ENCODE measurements at regions not wholly inside any gene's neighbourhood (a gene's known extent, or its start where the extent isn't known, plus 50 kb on each side); places are given as distances from the start of the nearest gene placed in this dataset.

DNA sequence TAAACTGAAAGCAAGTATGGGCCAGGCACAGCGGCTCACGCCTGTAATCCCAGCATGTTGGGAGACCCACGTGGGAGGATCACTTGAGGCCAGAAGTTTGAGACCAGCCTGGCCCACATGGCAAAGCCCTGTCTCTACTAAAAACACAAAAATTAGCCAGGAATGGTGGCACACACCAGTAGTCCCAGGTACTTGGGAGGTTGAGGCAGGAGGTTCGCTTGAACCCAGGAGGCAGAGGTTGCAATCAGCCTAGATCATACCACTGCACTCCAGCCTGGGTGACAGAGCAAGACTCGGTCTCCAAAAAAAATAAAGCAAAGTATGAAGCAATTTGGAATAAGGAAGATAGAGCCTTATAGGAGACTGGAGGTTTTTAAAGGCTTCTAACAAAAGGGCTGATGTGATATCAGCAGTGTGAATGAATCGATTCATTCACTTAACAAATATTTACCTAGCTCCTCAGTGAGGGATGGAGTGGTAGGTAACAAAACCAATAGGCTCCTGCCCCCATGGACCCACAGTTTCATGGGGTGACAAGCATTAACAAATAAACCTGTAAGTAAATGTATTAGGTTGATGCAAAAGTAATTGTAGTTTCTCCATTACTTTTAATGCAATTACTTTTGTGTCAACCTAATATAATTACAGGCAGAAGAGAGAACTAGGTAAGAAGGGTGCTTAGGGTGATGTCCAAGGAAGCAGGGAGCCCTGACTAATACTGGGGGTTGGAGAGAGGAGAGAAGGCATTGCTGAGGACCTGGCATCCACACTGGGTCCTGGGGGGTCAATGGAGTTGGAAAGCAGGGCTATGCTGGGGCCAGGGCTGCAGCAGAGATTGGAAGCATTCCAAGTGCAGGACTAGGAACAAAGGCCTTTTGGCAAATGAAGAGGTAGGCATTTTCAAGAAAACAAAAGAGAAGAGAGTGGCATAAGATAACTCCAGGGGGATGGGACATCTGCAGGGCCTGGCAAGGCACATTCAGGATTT lies 195.4 kb upstream of the ARL4C start:
- DNase-seq = no peak

DNA sequence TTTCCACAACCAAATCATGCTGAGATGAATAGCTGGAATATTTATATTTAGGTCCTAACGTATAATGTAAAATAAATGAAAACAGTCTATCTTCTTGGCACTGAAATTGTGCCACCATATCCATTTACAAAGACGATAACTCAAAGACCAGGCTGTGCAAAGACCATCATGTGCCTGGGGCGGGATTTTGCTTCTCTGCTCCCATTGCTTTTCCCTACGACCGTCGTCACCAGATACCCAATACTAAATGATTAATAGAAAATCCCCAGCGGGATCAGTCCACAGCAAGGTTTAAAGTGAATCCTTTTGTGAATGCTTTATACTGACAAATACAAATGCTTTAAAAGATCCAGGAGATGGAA lies 194.3 kb upstream of the ARL4C start:
- no peak for DNase-seq

DNA sequence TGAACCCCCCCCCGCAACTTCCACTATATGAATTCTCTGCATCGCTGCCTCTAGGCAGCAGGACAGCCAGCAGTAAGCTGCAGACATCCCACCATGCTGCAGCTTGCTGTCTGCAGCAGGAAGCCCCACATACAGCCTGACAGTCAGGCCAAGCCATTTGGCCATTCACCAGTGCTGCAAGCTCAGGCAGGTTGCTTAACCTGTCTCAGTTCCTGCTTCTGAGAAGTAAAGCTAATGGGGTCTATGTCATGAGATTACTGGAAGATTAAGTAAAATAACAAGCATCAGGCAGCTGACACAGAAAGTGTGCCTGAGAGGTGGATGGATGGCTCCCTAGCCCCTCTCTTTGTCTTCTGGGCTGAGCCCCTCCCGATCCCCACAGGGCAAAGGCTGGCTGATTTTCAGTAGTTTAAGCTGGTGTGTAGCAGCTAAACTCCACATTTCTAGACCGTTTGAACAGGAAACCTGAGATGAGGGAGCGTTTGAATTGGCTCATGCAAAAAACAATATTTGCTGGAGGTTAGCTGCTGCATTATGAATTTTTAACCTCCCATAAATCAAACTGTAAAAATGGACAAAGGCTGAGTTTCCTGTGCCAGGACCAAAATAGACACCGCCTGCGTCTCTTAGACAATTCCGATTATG lies 193.8 kb upstream of the ARL4C start:
- DNase-seq = no peak

DNA sequence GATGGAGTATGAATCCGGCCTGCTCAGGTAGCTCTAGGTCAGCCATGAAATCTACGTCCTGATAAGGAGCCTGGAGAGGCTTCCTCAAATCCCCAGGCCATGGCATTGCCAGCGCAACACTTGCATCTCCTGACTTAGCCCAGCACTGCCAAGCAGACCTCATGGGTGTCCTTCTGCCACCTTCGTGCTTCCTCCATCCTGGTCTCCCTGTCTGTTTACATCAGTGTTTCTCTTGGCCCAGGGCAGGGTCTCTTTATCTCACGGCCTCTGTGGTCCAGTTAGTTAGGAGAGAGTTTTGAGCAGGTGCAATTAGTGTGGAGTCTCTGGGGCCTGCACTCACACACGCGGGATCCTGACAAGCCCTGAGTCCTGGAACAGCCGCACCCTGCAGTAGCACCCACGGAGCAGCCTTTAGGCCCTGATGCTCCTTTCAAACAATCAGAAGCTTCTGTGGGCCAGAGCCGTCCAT lies 193.1 kb upstream of the ARL4C start:
- DNase-seq = no peak

DNA sequence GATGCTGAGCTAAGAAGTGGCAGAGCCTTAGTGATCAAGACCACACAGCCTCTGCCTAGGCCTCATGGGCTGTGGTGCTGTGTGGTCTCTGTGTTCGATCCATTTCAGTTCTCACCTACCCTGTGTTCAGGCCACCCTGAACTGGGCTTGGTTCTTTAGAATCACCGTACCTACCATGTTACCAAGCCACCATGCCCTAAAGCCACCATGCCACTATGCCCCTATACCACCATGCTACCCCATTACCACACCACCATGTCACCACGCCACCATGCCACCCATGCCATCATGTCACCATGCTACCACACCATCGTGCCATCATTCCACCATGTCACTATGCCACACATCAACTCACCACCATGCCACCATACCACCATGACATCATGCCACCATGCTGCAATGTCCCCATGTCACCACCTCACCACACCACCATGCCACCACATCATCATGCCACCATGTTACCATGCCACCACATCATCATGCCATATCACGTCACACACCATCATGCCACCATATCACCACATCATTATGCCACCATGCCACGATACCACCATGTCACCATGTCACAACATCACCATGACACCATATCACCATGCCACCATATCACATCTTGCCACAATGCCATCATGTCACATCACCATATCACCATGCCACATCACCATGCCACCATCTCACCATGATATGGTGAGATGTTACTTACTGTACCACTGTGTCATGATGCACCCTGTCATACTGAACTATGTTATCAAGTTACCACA lies 191.0 kb upstream of the ARL4C start:
- no peak for DNase-seq

DNA sequence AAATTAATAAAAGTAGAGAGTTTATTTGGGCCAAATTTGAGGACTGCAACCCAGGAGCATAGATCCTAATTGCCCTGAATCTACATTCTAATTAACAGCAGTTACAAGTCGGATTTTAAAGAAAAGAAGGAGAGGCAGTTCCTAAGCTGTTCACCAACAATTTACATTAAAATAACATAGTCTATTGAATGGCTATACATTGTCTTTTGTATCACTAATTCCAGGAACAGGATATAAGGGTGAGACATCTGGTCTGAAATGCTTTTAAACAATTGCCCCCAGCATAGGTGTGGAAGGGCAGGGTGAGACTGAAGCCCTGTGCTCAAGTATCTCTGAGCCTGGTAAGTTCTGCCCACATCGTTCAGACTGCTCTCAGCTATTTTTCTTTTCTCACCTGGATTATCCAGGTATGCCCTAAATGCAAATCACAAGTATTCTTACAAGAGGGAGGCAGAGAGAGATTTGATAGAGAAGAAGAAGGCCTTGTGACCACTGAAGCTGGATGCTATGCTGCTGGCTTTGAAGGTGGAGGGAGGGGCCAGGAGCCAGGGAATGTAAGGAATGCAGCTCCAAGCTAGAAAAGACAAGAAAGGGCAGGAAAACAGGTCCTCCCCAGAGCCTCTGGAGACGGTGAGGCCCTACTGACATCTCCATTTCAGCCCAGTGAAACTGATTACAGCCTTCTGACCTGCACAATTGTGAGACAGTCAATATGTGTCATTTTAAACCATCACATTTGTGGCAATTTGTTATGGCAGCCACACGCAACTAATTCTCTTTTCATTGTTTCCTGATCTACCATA lies 189.4 kb upstream of the ARL4C start:
- DNase-seq = no peak

DNA sequence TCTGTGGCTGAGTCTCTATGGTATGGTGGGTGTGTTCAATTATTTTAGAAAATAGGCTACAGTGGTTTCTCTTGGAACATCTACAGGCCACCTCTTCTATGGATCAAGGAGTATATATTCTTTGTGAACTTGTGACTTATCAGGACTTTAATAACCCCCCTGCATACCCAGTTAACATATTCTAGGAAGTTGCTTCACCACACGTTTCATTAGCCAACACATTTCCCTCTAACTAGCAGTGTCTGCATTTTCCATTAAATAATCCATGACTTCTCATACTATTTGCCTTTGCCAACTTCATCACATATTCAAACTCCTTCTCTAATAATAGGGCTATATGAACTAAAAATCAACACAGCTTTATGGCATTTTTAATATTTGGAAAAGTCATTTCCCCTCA lies 187.6 kb upstream of the ARL4C start:
- DNase-seq = no peak

DNA sequence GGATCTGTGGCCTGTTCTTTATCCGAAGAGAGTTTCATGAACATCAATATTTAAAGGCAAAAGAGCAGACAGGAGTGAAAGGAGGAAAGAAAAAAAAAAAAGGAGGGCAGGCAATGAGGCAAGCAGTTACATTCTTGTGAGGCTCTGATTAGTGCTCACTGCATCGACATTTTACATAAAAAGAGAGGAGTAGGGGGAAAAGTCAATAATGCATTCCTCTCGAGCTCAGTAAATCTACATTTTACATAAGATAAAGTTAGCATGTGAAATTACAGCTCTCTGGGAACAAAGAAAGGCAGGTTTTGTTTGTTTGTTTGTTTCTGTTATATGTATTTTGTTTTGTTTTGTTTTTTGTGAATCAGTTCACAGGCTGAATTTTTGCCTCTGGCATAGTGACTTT lies 187.1 kb upstream of the ARL4C start:
- DNase-seq = no peak

DNA sequence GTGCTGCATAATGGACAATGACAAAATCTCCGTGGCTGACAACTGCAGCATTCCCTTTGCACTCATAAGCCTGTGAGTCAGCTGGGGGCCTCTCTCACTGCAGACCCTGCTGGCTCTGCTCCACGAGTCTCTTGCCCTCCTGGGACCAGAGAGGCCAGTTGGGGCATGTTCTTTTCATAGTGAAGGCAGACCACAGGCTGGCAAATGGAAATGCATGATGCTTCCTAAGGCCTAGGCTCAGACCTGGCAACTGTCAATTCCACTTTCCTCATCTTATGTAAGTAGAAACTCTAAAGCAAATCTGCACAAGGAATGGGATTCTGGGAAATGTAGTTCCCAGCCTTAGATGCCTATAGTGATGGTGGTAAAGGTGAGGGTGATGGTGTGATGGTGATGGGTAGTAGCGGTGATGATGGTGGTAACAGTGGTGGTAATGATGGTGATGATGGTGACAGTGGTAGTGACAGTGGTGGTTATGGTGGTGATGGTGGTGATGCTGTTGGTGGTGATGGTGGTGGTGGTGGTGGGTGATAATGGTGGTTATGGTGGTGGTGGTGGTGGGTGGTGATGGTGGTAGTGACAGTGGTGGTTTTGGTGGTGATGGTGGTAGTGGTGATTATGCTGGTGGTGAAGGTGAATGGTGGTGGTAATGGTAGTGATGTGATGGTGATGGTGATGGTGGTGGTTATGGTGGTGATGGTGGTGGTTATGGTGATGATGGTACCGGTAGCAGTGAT lies 185.8 kb upstream of the ARL4C start:
- DNase-seq = no peak

DNA sequence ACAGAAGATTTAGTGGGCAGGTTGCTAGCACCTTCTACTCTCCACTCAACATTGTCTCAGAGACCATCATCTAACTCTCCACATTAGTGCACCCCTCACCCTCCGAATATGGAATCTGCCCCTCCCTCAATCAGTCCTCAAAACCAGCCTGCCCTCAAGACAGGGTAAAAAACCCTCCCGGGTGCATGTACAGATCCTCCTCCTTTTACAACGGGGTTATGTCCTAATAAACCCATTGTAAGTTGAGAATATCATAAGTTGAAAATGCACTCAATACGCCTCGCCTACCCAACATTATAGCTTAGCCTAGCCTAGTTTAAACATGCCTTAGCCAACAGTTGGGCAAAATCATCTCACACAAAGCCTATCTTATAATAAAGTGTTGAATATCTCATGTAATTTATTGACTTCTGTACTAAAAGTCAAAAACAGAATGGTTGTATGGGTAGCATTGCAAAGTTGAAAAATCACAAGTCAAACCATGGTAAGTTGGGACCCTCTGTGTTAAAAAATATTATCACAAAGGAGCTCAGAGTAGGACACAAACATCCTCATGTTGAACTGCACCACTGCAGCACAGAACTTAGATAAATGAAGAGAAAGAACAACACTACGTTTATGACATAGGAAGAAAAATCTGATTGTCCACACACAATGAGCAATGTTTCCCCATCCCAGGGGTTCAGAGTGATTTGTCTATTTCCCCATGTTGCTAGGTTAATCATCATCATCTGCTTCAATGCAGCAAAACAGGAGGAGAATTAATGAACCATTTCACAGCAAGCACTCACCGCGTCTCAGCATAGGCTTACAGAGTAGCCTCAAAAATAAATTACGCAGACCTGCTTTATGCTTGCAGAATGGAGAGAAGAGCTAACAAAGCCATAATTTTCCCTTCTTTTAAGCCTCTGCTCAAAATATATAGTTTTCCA lies 184.1 kb upstream of the ARL4C start:
- DNase-seq = no peak

DNA sequence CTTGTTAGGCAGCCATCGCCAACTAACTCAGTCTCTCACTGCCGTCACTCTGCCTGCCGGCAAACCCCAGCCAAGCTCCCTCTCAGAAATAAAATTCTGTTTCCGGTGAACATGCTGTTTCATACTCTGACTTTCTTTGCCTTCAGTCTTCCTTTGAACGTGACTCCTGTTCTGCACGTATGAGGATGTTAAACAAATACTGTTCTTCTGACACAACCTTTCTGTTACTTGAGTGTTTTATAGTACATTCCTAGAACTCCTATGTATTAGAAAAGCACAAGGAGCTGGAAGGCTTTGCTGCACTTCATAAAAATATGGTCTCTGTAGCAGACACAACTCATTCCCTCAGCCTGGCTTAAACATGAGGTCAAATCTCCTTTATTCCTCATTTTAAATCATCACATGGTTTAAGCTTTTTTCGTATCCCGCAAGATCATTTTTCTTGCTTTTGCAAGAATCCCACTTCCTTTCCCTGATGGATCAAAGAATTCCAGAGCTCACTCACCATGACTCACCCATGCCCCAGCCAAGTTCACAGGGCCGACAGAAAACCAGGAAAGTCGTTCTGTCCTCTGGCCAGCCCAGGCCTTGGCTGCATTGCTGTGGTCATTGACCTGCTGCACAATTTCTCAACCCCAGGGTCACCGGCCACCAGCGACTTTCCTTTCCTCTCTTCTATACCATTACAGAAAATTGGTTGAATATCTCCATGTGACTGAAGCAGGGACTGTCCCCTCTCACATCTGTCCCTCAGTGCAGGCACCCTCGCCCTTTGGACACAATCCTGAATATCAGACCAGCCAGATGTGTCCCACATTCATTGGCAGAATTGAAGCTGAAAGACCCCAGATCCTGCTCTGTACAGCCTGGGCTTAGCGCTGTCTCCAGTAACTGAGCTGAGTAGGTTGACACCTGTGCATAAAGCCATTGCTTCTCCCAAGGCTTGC lies 183.1 kb upstream of the ARL4C start:
- DNase-seq = no peak

DNA sequence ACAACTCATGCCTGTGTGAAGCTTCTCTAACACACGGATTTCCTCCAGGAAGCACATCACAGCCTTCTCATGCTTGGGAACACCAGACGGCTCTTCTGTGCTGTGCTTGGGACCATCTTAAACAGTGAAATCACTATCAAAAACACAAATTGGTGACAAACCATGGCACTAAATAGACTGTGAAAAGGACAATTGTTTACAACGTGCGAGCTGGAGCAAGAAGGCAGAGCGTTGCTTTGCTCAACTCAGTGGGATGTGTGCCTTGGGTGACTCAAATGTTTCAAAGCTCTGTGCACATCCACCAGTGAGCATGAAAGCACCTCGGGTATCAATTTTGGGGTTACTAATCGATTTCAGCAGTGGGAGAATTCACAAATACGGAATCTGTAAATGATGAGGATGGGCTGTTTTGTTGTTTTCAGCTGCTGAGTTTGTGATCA lies 182.4 kb upstream of the ARL4C start:
- no peak for DNase-seq

DNA sequence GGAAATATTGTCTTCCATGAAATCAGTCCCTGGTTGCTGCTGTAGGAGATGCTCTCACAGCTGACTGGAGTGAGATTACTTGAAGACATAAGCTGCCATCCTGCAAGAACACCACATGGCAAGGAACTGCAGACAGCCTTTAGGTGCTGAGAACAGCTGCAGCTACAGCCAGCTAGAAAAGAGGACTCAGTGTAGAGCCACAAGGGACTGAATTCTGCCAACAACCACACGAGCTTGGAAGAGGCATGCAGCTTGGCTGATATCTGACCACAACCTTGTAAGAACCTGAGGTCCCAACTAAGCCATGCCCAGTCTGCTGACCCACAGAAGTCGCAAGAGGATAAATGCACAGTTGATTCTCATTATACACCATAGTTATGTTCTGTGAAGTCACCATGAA lies 181.8 kb upstream of the ARL4C start:
- DNase-seq = no peak

DNA sequence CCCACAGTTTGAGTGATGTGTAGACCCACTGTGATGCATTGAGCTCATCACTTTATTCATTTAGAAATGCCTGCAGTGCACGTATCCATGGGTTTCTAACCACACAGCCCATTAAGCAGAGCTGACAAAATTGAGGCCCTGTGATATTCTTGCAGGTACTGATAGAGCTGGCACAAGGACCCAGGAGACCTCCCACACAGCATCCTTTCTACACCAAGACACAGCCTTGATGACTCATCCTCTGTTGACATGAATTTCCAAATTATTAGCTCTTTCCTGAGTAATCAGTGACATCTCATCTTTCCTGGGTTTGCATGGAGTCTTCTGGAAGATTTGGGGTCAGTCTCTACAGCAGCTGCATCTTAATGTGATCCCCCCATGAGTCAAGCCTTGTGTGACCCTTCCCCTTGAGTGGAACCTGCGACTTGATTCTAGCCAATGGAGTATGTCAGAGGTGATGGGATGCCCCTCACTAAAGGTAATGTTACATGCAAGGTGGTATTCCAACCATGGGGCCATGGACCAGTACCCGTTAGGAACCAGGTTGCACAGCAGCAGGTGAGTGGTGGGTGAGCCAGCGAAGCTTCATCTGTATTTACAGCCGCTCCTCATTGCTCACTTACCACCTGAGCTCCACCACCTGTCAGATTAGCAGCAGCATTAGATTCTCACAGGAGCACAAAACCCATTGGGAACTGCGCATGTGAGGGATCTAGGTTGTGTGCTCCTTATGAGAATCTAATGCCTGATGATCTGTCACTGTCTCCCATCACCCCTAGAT lies 181.1 kb upstream of the ARL4C start:
- no peak for DNase-seq

DNA sequence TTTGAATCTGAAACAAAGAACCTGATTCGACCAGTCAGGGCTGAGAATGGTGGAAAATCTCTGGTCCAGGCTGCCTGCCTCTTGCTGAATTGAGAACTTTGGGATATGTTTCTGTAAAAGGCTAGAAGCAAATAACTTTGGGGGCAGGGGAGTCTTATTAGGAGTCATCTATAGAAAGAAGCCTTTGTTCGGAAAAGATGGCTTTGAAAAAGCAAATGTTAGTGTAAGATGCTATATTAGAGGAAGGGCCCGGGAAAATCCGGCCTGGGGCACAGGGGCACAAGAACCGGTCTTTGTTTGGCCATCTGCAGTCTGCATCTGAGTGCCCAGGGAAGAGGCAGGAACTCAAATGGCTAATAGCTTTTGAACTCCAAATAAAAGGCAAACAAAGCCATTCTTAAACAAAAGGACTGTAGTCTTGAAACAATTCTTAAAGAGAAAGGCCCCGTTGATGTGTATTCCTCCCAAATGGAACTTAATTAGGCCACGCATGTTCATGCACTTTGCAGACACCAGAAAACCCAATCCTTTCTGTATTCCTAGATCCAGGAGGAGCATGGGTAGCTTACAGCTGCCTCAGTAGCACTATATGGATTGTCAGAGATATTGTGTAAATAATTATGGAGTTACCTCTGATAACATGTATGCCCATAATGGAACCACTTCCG lies 180.0 kb upstream of the ARL4C start:
- no peak for DNase-seq

DNA sequence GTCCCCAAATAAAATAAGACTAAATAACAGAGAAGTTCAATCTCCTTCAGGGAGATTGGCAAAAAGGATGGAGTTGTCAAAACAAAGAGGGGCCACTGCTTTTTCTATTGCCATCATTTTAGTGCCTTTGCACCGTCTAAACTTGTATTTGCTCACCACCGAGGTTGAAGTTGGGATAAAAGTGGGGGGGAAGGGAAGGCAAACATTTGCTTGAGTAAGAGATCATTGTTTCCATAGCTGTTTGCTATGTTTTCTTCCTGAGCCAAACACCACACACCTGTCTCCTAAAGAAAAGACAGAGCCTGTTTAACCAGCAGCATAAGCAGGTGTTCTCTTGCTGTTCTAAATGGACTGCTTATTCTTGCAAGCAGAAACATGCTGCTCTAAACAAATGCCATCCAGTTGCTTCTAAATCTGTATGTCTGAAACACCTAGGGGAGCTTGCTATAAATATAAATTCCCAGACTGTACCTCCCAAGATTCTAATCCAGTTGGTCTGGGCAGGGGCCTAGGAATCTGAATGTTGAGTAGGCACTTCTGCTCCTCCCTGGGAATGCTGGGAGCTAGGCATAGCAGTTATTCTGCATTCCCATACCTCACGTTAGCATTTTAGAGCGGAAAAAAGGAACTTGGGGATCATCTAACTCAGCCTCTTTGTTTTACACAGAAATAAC lies 179.4 kb upstream of the ARL4C start:
- no peak for DNase-seq

DNA sequence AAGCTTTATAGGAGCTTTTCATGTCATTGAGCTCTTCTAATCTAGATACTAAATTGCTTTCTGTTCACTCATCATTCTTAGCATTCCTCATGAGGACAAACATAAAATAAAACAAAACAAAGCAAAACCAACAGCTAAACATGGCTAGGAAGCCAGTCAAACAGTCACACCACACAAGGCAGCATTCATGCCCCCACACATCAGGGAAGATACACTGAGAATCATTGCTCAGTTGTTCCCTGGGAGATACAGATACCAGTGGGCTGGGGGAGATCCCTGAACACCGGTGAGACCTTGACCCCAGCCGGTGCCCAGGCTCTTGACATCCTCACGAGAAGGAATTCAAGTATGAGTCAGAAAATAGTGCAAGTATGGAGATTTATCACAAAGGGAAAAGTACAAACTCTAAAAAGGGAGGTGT lies 177.9 kb upstream of the ARL4C start:
- no peak for DNase-seq

All from suppressor macrophage treated with lipopolysaccharide for 1 hour (primary cell).